Lower leg skin (tissue), 4 donors: ENCODE measurements at regions not wholly inside any gene's neighbourhood (a gene's known extent, or its start where the extent isn't known, plus 50 kb on each side); places are given as distances from the start of the nearest gene placed in this dataset.

Source experiments
- DNase-seq, 2 donors: peaks; one replicate each; pipeline ENCODE4 v3.0.0-alpha.2; 2019; ENCODE audit warnings: low spot score in 2 of 2
- H3K4me3 ChIP-seq: fragments of 200-600 bp; sonication (generic); 2 replicates; pipeline ENCODE4 v1.5.1; 2017; ENCODE audit warnings: mild to moderate bottlenecking, low read depth; ENCODE audit not compliant: poor library complexity, severe bottlenecking
- CTCF ChIP-seq, 3 donors: fragments of 450-650 bp; IDR thresholded peaks; one replicate each; pipeline ENCODE4 v1.5.1; 2016; ENCODE audit warnings: antibody characterized with exemption in 3 of 3, mild to moderate bottlenecking in 3 of 3, moderate library complexity in 2 of 3
- POLR2A ChIP-seq, 2 donors: fragments of 450-650 bp; IDR thresholded peaks; one replicate each; pipeline ENCODE4 v1.6.1; 2016 to 2017; ENCODE audit warnings: antibody characterized with exemption in 2 of 2, mild to moderate bottlenecking in 1 of 2, moderate library complexity in 1 of 2
- WGBS, 2 donors: methylation state at CpG; one replicate each; pipeline ENCODE4 v1.1.5; 2018; 5-methylcytosine and 5-hydroxymethylcytosine counted together
- intact Hi-C: fragments of 100-400 bp; cut with DNase I; formaldehyde crosslinking; loops from one replicate; pipeline ENCODE4 v1.15.0; 2023; ENCODE audit warnings: low total_unique reads

- H3K4me3 ChIP-seq = no peak overlapping the region
- TF ChIP-seq CTCF (IDR thresholded peaks at IDR 0.05) (no peak), POLR2A (IDR thresholded peaks at IDR 0.05) (no peak)
- DNase-seq = no peak
- intact Hi-C loops = no loop called here
- 64 to 83% methylated on average over 4 of the region's 4 CpGs for WGBS, 2 donors
These were observed 517.2 kb downstream of the DHX35 start for GRCh38 chr20:39479196-39479810.

DNA sequence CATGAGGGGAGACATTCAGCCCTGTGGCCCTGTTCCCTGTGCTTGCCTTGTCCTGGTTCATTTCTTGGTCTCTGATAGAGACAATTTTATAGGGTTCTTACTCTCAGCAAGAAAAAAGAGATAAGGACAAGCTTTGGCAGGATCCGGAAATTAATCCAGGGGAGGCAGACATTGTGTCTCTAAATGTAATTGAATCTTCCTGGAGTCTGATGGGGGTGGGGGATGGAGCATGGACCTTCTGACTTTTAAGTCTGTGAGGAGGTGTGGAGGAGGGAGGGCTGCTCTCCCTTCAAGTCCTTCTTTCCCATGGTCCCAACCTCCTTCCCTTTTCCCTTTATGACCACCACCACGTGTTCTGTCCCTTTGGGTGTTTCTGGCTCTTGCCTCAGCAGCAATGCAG is 512.7 kb downstream of the DHX35 start:
- DNase-seq = no peak
- 79% methylated on average over 2 of the region's 2 CpGs for whole genome bisulfite sequencing, 2 donors
- intact Hi-C loops = no loop called here
- H3K4me3 ChIP-seq = no peak overlapping the region
- TF ChIP-seq POLR2A (IDR thresholded peaks at IDR 0.05) (no peak), CTCF (IDR thresholded peaks at IDR 0.05) (no peak)

GRCh38 chr20:39473536-39473935 is 511.4 kb downstream of the DHX35 start:
- H3K4me3 ChIP-seq = no peak overlapping the region
- whole genome bisulfite sequencing, 2 donors = 85 to 87% methylated on average over 4 of the region's 4 CpGs
- DNase-seq = no peak
- TF ChIP-seq CTCF (IDR thresholded peaks at IDR 0.05) (no peak), POLR2A (IDR thresholded peaks at IDR 0.05) (no peak)
- intact Hi-C loops = no loop called here

- H3K4me3 ChIP-seq = no peak overlapping the region
- DNase-seq = no peak
- intact Hi-C loops = no loop called here
- WGBS, 2 donors = 92% methylated on average over 2 of the region's 2 CpGs
- TF ChIP-seq CTCF (IDR thresholded peaks at IDR 0.05) (no peak), POLR2A (IDR thresholded peaks at IDR 0.05) (no peak)
These were observed 506.6 kb downstream of the DHX35 start for GRCh38 chr20:39468703-39469102.

DNA sequence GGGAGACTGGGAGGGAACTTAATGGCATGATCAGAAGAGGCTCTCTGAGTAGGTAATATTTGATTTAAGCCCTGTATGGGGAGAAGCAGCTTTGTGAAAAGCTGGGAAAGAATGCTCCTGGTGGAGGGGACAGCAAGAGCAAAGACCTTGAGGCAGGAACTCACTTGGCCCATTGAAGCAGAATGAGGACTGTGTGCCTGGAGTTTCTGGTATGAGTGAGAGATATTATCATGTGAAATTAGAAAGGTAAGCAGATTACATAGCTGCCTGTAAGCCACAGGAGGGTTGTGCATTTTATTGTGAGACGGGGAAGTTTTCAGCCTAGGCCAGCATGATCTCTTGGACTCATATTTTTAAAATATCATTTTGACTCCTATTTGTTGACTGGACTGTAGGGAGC is 502.1 kb downstream of the DHX35 start:
- 80 to 95% methylated on average over 1 of the region's 1 CpG for whole genome bisulfite sequencing, 2 donors
- no peak for DNase-seq
- TF ChIP-seq POLR2A (IDR thresholded peaks at IDR 0.05) = no peak
- no peak for TF ChIP-seq CTCF (IDR thresholded peaks at IDR 0.05)
- intact Hi-C loops = no loop called here
- H3K4me3 ChIP-seq = no peak overlapping the region

DNA sequence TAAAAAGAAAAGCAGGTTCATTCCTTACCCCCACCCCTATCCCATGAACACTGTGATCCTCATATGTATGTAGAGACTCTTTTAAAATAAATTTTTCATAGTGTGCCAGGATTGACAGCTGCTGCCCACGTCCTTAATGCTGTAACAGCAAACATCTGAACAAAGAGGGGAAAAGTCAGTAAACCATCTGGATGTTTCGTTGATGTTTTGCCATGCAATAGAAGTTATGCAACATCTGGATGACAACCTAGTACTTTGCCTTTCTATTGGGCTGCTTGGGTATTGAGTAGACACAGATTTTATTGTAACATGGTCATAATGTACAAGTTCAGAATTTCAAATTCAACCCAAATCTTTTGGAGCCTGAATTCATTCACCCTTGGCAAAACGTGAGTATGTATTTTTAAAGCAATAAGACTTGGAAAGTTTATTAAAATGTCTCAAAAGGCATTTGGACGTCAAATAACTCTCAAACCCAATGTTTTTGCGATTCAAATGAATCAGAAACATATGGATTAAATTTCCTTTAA is 500.3 kb downstream of the DHX35 start:
- TF ChIP-seq POLR2A (IDR thresholded peaks at IDR 0.05) (no peak), CTCF (IDR thresholded peaks at IDR 0.05) (no peak)
- no peak for DNase-seq
- intact Hi-C loops = no loop called here
- H3K4me3 ChIP-seq = no peak overlapping the region
- WGBS, 2 donors = 54% methylated on average over 5 of the region's 5 CpGs
